OCI-LY3 (cell line): ENCODE measurements at regions not wholly inside any gene's neighbourhood (a gene's known extent, or its start where the extent isn't known, plus 50 kb on each side); places are given as distances from the start of the nearest gene placed in this dataset.

Experiments
- EZH2phosphoT487 ChIP-seq: fragments of 200-600 bp; shearing (Covaris generic); IDR thresholded peaks from 2 replicates; pipeline ENCODE4 v1.6.1; 2018; ENCODE audit warnings: antibody characterized with exemption, mixed run types, low read depth
- TF ChIP-seq, protein P1 (sequence below): fragments of 200-600, 300-600 bp; sonication (generic); IDR thresholded peaks from 2 replicates; pipeline ENCODE4 v1.5.1; 2014; ENCODE audit warnings: antibody characterized with exemption, low read length, low read depth

DNA sequence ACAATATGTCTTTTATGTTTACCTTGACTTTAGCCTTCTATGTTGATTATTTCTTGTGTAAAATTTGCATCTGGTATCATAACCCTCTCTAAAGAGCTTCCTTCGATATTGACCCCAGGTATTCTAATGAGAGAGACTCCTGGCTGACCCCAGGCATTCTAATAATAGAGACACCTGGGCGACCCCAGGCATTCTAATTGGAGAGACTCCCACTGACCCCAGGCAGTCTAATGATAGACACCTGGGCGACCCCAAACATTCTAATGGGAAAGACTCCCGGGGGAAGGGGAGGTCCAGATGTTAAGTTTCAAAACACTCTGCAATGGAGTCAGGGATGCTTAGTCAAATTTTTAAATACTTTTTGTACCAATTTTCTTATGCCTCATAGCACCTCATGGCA, 726.4 kb downstream of the COL12A1 start:
- TF ChIP-seq, protein P1, sequence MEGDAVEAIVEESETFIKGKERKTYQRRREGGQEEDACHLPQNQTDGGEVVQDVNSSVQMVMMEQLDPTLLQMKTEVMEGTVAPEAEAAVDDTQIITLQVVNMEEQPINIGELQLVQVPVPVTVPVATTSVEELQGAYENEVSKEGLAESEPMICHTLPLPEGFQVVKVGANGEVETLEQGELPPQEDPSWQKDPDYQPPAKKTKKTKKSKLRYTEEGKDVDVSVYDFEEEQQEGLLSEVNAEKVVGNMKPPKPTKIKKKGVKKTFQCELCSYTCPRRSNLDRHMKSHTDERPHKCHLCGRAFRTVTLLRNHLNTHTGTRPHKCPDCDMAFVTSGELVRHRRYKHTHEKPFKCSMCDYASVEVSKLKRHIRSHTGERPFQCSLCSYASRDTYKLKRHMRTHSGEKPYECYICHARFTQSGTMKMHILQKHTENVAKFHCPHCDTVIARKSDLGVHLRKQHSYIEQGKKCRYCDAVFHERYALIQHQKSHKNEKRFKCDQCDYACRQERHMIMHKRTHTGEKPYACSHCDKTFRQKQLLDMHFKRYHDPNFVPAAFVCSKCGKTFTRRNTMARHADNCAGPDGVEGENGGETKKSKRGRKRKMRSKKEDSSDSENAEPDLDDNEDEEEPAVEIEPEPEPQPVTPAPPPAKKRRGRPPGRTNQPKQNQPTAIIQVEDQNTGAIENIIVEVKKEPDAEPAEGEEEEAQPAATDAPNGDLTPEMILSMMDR = no peak
- TF ChIP-seq EZH2phosphoT487 = no peak
